ENCODE measurements at regions not wholly inside any gene's neighbourhood (a gene's known extent, or its start where the extent isn't known, plus 50 kb on each side); places are given as distances from the start of the nearest gene placed in this dataset.

- Histone ChIP-seq H3K4me2 (ENCODE audit: low read length) (no peak overlapping the region), H3K9me3 (ENCODE audit: low read length) (no peaks in the 10 kb centered on the region), H3K4me3 (ENCODE audit: low read length) (no peak overlapping the region), H3F3A (ENCODE audit: low read length, unreplicated experiment) (no peaks in the 10 kb centered on the region), H3K27me3 (ENCODE audit: low read length) (no peaks in the 10 kb centered on the region), H4K20me1 (ENCODE audit: low read length) (no peaks in the 10 kb centered on the region), H3K79me2 (ENCODE audit: low read length) (no peaks in the 10 kb centered on the region), H3K36me3 (ENCODE audit: low read depth, low read length) (no peaks in the 10 kb centered on the region), H3K4me1 (ENCODE audit: insufficient read depth, low read length) (no peaks in the 10 kb centered on the region), H3K9me2 (replicated peaks; ENCODE audit: low read length) (no peaks in the 10 kb centered on the region), H3K9ac (ENCODE audit: low read length) (no peak overlapping the region), H2AFZ (ENCODE audit: low read length) (no peak overlapping the region), H3K27ac (ENCODE audit: low read length) (no peak overlapping the region)
- POLR2A ChIA-PET (ENCODE audit: unreplicated experiment): no interaction called here
- BruUV-seq (replicated peaks): no TSS peak
- CTCF ChIA-PET: no interaction called here
- no peak for ATAC-seq
- no peak for DNase-seq
- TF ChIP-seq EZH2phosphoT487 (IDR thresholded peaks at IDR 0.05; ENCODE audit: borderline replicate concordance, low read length) (no peak), EZH2 (IDR thresholded peaks at IDR 0.05; ENCODE audit: low read length, unreplicated experiment) (no peak)
- TF ChIP-seq, protein P1, sequence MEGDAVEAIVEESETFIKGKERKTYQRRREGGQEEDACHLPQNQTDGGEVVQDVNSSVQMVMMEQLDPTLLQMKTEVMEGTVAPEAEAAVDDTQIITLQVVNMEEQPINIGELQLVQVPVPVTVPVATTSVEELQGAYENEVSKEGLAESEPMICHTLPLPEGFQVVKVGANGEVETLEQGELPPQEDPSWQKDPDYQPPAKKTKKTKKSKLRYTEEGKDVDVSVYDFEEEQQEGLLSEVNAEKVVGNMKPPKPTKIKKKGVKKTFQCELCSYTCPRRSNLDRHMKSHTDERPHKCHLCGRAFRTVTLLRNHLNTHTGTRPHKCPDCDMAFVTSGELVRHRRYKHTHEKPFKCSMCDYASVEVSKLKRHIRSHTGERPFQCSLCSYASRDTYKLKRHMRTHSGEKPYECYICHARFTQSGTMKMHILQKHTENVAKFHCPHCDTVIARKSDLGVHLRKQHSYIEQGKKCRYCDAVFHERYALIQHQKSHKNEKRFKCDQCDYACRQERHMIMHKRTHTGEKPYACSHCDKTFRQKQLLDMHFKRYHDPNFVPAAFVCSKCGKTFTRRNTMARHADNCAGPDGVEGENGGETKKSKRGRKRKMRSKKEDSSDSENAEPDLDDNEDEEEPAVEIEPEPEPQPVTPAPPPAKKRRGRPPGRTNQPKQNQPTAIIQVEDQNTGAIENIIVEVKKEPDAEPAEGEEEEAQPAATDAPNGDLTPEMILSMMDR (conservative IDR thresholded peaks at IDR 0.05; ENCODE audit: low read depth, low read length): no peak
- intact Hi-C loops (cut with micrococcal nuclease): no loop called here
These were observed 590.0 kb downstream of the BRD1 start for GRCh38 chr22:49237703-49238102.

DNA sequence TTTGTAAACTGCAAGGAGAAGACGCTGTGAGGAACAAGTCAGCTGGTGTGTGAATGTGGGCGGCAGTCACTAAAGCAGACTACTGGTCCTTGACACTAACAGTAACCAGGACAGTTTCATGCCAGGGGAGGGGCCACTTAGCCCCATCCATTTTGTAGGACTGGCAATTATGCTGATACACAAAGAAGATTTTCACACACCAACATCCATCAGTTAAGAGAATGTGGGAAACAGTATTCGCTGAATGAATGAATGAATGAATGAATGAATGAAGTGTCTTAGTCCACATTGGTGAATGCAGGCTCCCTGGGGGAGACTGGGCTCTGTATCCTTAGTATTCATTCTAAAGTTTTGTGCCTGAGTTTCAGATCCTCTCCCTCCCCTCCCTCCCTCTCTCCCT, 590.4 kb downstream of the BRD1 start:
- Histone ChIP-seq H3K27ac (ENCODE audit: low read length) (no peak overlapping the region), H3K9me3 (ENCODE audit: low read length) (no peaks in the 10 kb centered on the region), H3K79me2 (ENCODE audit: low read length) (no peaks in the 10 kb centered on the region), H4K20me1 (ENCODE audit: low read length) (no peaks in the 10 kb centered on the region), H3K27me3 (ENCODE audit: low read length) (no peaks in the 10 kb centered on the region), H3K9ac (ENCODE audit: low read length) (no peak overlapping the region), H3F3A (ENCODE audit: low read length, unreplicated experiment) (no peaks in the 10 kb centered on the region), H3K36me3 (ENCODE audit: low read depth, low read length) (no peaks in the 10 kb centered on the region), H3K4me2 (ENCODE audit: low read length) (no peak overlapping the region), H3K4me3 (ENCODE audit: low read length) (no peak overlapping the region), H2AFZ (ENCODE audit: low read length) (no peak overlapping the region), H3K9me2 (replicated peaks; ENCODE audit: low read length) (no peaks in the 10 kb centered on the region), H3K4me1 (ENCODE audit: insufficient read depth, low read length) (no peaks in the 10 kb centered on the region)
- no peak for ATAC-seq
- TF ChIP-seq, protein P1 (conservative IDR thresholded peaks at IDR 0.05; ENCODE audit: low read depth, low read length): no peak
- no peak for TF ChIP-seq EZH2 (IDR thresholded peaks at IDR 0.05; ENCODE audit: low read length, unreplicated experiment)
- TF ChIP-seq EZH2phosphoT487 (IDR thresholded peaks at IDR 0.05; ENCODE audit: borderline replicate concordance, low read length): no peak
- intact Hi-C loops (cut with micrococcal nuclease): no loop called here
- ChIA-PET CTCF (no interaction called here), POLR2A (ENCODE audit: unreplicated experiment) (no interaction called here)
- no peak for DNase-seq
- no TSS peak for BruUV-seq (replicated peaks)

DNA sequence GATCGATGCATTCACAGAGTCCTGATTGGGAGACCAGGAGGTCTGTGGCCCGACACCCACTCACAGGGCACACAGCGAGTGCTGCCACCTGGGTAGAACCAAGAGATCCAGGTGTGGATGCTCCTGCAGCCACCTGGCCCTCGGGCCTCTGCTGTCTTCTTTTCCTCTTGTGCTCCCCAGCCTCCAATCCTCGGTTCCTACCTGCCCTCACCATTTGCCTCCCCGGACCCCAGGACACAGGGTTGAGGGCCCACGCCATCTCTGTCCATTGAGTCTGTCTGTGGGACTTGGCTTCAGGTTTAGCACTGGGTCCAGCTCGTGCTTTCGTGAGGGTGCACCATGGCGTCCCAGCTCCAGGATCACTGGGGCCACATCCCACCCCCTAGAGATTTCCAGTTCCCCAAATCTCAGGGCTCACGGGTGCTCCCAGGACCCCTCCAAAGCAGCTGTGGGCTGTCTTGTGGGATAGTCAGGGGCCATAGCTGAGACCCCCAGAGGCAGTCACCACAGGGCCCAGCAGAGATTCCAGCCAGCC, 591.1 kb downstream of the BRD1 start:
- no peaks in the 10 kb centered on the region for H3K27me3 ChIP-seq (ENCODE audit: low read length)
- TF ChIP-seq EZH2 (IDR thresholded peaks at IDR 0.05; ENCODE audit: low read length, unreplicated experiment) (no peak), EZH2phosphoT487 (IDR thresholded peaks at IDR 0.05; ENCODE audit: borderline replicate concordance, low read length) (no peak)
- TF ChIP-seq, protein P1 (conservative IDR thresholded peaks at IDR 0.05; ENCODE audit: low read depth, low read length): no peak
- H3K79me2 ChIP-seq (ENCODE audit: low read length): no peaks in the 10 kb centered on the region
- H3K27ac ChIP-seq (ENCODE audit: low read length): no peak overlapping the region
- ATAC-seq (no peak), DNase-seq (no peak)
- intact Hi-C loops (cut with micrococcal nuclease): no loop called here
- ChIA-PET CTCF (no interaction called here), POLR2A (ENCODE audit: unreplicated experiment) (no interaction called here)
- H3K4me1 ChIP-seq (ENCODE audit: insufficient read depth, low read length): no peaks in the 10 kb centered on the region
- no peaks in the 10 kb centered on the region for H3F3A ChIP-seq (ENCODE audit: low read length, unreplicated experiment)
- no peak overlapping the region for H3K4me3 ChIP-seq (ENCODE audit: low read length)
- BruUV-seq (replicated peaks): no TSS peak
- no peak overlapping the region for H3K9ac ChIP-seq (ENCODE audit: low read length)
- no peak overlapping the region for H3K4me2 ChIP-seq (ENCODE audit: low read length)
- no peaks in the 10 kb centered on the region for H3K9me3 ChIP-seq (ENCODE audit: low read length)
- no peaks in the 10 kb centered on the region for H3K36me3 ChIP-seq (ENCODE audit: low read depth, low read length)
- H4K20me1 ChIP-seq (ENCODE audit: low read length): no peaks in the 10 kb centered on the region
- no peaks in the 10 kb centered on the region for H3K9me2 ChIP-seq (replicated peaks; ENCODE audit: low read length)
- no peak overlapping the region for H2AFZ ChIP-seq (ENCODE audit: low read length)

All from PC-3 (cell line).